CD4-positive, alpha-beta T cell treated with Interleukin-21 for 1 hour (primary cell): ENCODE measurements at regions not wholly inside any gene's neighbourhood (a gene's known extent, or its start where the extent isn't known, plus 50 kb on each side); places are given as distances from the start of the nearest gene placed in this dataset.
"Not testable (repeated sequence)": the region's sequence is repeated elsewhere in the genome, so short reads cannot be mapped to it uniquely, and the experiment has no call there.

ENCODE experiments used
- DNase-seq: peaks from one replicate; pipeline ENCODE4 v3.0.0-alpha.2; 2020

DNA sequence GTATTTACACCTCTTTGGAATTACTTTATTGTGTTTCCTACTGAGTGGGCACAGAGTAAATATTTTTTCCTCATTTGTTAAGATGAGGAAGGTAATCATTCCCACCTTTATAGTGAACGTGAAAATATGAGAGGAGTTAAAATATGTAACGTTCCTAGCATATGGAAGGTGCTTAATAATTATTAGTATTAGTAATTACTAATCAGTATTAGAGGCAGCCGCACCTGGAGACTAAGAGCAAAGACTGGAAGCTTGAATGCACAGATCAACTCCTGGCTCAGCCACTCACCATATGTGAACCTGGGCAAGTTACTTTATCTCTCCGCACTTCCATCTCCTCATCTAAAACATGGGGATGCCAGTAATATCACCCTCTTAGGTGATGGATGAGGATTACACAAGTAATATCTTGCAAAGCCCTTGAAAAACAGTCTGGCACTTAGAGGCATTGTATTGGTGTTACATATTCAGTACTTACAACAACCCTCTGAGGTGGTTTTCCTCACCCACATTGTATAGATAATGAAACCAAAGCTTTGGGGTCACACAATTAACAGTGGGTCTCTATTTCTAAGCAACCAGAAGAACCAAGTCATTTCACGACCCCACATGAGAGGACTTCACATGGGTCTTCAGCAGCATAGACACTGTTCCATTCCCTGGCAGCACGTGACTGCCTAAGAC, 100.3 kb upstream of the KCTD1 start:
- no peak for DNase-seq

DNA sequence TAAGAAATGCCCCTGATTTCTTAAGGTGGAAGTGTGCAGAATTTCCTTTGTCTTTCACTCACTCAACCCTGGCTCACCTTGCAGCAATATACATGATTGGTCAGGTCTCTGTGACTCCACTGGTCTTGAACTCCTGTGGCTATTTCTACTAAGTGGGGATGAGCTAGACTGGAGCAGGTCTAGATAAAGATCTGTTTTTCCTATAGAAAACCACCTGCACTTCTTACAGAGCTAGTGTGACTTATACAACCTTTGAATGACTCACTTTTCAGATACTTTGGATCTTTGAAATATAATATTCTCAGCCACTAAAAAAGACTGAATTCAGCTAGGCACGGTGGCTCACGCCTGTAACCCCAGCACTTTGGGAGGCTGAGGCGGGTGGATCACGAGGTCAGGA, 98.5 kb upstream of the KCTD1 start:
- DNase-seq = no peak

DNA sequence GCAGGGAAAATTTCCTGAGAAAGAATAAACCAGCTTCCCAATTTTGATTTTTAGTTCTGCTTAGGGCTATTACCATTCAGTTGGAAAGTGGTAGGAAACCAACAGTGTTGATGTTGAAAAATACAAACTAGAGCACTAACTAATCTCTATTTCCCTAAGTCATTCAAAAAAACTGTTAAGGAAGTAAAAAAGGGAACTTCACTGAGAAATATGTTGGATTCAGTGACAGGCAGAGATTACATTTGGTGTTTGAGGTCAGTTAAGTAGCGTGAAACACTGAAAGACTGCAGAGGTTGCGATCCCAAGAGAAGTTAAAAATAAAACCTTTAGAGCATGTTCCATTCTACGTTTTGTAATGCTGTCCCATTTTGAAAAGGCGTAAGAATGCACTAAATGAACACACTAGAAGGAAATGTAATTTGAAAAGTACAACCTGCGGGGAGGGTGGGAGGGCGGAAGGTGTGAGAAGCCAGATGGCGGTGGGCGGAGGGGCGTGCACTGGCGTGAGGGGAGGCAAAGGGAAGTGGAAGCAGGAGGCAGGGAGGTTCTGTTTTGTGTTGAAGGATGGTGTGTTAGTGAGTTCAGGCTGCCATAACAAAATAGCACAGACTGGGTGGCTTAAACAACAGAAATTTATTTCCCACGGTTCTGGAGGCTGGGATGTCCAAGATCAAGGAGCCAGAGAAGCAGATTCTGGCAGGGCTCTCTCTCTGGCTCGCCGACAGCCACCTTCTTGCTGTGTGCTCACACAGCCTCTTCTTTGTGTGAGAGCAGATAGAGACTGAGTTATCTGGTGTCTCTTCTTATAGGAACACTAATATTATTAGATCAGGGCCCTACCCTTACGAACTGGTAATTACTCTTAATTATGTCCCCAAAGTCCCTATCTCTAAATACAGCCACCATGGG, 94.3 kb upstream of the KCTD1 start:
- no peak for DNase-seq

DNA sequence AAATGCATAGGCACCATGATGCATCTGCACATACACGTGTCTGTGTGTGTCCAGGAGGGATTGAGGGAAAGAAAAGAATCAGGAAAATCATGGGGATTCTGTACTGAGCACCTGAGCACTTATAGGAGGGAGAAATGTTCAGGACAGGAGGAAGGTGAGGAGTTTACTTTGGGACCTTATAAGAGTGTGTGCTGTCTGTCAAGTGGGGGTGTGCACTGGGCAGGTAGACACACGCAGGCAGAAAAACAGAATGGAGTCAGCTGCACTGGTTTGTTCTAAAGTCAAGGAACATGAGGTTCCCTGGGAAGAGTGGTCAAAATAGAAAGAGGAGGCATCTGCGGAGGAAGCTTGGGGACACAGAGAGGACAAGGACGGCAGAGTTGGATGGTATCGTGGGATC, 92.2 kb upstream of the KCTD1 start:
- DNase-seq = no peak

DNA sequence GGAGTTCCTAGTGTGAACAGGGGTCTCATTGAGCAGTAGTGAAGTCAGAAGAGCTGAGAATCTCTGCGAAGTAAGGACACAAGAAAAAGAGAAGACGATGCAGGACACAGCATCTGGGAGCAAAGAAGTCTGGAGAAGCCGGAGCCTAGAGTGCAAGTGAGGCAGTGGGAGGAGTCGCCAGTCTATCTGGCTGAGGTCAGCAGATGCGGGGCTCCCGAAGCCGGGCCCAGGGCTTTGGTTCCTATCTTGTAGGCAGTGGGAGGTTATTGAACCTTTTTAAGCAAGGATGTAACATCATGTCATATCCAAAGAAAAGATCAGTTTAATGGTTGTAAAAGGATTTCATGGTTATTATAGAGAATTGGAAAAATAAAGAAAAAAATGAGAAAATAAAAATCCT, 90.8 kb upstream of the KCTD1 start:
- DNase-seq = no peak

DNA sequence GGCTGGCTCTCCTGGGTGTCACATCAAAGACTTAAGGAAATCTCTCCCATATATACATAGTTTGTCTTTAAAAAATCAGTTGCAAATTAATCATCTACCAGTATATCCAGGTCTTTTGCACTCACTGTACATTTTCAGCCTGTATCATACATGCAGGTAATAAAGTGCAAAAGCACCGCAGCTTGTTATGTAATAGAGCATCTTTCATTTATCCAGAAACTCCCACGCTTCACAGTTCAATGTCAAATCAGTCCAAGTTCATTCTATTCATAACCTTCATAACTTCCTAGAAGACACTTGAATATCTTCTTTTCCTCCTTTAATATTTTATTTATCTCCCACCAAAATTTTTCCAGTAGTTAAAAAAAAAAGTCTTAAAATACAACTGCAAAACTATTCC, 89.6 kb upstream of the KCTD1 start:
- no peak for DNase-seq

DNA sequence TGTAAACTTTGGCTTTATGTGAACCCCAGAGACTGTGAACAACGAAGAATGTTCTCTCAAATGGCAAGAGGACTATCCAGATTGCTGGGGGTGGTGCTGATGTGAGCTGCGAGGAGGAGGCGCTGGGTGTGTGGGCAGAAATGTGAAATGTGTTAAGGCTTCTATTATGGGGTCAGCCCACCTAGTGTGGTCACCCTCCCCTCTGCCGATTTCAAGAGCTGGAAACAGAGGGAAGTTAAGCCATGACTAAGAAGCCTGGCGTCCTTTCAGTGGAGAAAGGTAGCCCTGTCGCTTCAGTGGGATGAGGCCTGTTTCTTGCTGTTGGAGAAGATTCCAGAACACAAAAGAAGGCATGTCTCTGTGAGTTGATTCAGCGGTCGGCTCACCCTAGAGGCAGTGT, 89.0 kb upstream of the KCTD1 start:
- DNase-seq = no peak

DNA sequence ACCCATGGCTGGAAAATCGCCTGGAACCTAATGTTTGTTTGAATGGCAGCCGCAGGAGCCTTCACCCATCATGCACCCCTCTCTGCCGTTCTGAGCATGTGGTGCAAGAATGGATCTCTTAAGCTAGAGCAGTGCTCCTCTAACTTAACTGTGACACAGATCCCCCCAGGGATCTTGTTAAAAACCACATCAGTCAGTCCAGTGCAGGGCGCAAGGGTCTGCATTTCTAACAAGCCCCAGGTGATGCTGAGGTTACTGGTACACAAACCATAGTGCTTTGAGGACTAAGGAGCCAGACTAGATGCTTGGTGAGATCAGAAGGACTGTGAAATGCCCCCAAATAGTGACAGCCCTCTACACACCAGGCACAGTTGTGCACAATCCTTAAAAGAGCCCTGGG, 87.1 kb upstream of the KCTD1 start:
- DNase-seq = no peak

DNA sequence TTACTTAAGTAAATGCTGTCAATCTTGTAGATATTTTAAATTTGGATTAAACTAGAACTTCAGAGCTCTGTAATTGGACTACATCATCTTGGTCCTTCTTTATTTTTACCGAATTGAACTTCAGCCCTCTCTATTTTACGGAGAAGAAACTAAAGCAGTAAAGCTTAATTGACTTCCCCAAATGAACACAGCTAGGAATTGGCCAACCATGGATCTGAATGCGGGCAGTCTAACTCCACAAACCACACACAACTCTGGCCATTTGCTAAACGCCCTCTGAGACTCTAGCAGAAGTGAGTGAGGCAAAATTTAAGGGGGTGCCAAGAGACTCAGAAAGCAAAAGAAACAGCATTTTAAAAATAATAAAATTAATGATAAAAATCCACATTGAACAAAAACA, 86.3 kb upstream of the KCTD1 start:
- no peak for DNase-seq

DNA sequence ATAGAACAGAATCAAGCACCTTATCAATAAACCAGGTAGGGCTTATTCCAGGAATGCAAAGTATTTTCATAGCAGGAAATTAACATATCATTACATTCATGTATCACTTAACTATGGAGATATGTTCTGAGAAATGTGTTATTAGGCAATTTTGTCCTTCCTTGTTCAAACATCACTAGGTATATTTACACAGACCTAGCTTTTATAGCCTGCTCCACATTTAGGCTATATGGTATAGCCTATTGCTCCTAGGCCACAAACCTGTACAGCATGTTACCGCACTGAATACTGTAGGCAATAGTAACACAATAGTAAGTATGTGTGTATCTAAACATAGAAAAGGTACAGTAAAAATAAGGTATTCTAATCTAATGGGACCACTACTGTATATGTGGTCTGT, 82.8 kb upstream of the KCTD1 start:
- DNase-seq = no peak

DNA sequence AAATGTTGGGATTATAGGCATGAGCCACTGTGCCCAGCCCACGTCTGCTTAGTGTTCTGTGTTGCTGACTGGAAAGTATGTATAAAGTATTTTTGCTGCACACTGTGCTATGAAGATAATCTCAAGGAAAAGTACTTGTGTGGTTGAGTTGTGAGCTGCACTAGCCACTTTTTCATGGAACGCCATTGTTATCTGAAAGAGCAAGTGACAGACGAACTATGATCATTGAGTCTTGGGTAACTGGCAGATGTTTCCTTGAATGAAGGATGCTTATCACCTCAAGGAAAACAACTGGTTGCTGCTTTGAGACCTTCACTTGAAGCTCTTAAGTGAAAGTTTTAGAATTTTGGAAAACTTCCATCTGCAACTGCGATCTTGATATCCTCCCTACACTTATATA, 82.2 kb upstream of the KCTD1 start:
- no peak for DNase-seq

DNA sequence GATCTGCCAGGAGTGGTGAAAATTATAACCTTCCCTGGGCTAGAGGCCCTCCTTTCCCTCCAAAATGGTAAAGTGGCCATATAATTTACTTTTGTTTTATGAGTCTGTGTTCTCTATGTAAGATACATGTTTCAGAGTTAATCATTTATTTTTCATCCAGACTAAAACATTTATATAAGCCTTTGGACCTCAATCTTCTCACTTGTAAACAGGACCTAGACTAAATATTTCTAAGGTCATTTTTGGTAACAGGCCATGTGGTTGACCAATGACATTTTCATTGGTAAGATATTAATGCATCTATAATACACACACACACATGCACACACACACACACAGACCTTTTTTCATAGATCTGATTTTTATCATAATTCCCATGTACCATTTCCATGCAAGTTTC, 79.7 kb upstream of the KCTD1 start:
- DNase-seq = no peak

DNA sequence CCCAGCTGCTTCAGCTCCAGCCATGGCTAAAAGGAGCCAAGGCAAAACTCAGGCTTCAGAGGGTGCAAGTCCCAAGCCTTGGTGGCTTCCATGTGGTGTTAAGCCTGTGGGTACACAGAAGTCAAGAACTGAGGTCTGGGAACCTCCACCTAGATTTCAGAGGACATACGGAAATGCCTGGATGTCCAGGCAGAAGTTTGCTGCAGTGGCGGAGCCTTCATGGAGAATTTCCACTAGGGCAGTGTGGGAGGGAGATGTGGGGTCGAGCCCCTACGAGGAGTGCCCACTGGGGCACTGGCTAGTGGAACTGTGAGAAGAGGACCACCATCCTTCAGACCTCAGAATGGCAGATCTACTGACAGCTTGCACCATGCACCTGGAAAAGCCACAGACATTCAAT, 76.1 kb upstream of the KCTD1 start:
- DNase-seq = no peak

DNA sequence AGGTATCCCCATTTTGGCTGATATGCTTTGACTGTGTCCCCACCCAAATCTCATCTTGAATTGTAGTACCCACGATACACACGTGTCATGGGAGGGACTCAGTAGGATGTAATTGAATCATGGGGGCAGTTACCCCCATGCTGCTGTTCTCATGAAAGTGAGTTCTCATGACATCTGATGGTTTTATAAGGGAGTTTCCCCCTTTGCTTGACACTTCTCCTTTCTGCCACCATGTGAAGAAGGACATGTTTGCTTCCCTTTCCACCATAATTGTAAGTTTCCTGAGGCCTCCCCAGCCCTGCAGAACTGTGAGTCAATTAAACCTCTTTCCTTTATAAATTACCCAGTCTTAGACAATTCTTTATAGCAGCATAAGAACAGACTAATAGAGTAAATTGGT, 75.0 kb upstream of the KCTD1 start:
- not testable (repeated sequence) for DNase-seq

DNA sequence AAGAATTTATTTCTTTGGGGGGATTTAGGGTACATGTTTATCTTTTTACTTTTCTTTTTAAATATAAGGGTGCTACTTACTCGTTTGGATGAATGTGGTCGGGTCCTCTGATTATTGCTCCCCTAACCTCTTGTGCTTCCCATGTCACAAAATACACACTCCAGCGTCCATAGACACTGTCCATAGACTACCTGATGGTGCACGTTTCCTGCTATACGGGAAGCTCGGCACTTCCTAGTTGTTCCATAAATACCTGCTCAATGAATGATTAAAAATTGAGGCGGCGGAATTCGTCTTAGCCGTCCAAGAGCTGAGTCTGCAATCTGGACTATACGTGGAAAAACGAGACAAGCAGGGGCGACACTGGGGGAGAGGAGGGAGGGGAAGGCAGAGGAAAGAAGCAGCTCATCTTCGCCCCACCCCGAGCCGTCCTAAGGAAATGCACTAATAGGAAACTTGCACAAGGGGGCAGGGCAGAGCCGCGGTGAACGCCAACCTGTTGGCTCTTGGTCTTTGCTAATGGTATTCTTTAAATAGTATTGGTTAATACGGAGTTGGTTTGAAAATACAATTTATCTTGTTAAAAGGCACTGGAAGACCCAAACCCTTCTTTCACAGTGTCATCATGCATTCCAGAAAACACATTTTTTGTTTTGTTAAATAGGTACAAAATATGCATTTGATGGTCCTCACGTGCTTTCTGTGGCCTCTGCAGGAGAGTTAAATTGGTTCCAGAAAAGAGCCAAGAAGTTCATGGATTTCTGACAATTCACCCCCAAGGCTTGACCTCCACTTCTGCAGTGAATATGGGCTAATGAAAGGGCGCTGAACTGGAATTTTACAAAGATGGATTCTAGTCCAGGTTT, 73.0 kb upstream of the KCTD1 start:
- no peak for DNase-seq

DNA sequence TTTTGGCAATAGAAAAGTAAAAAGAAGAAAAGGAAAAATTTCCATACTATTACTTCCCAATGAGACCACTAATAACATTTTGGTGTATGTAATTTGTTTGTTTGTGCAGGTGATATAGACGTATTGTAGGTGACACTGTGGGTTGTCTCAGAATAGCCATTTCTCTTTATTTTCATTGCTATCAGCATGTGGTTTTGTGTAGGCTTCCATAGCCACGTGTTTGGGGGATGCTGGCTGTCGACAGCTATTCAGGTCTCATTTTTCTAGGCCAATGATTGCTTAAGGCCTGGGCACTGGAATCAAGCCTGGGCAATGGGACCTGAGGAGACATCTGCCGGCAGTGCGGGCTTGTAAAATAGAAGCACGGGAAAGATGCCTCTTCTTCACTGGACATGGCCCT, 71.0 kb upstream of the KCTD1 start:
- no peak for DNase-seq

DNA sequence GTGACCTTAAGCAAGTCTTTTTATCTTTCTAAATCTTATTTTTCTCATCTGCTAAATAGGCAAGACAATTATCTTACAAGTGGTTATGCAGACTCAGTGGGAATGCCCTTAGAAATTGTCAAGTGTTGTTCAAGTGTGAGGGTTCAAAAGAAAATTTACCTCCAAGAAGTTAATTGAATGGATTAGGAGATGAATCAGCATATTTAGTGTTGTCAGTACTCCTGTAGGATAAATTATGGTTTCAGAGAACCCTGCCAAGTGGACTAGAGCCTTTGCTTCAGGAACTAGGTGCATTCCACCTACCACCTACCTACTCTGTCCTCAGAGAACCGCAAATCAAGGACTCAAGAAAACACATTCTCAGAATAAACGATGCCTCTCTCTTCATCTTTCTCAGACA, 69.8 kb upstream of the KCTD1 start:
- no peak for DNase-seq

DNA sequence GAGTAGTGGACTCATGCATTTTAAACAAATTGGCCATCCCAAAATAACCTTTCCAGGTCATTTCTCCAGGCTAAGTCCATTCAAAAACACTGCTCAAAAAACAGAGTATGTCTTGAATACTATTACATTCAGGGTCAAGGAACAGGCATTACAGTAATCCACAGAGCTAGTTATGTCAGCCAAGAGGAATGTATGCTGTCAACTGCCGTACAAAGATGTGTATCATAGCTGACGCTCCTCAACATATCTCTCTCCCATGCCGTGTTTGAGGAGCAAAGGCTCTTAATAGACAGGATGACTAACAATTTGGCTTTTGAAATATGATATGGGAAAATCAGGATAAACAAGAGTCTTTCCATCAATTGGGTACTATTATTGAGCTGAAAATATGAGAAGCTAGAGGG, 68.8 kb upstream of the KCTD1 start:
- DNase-seq = no peak

DNA sequence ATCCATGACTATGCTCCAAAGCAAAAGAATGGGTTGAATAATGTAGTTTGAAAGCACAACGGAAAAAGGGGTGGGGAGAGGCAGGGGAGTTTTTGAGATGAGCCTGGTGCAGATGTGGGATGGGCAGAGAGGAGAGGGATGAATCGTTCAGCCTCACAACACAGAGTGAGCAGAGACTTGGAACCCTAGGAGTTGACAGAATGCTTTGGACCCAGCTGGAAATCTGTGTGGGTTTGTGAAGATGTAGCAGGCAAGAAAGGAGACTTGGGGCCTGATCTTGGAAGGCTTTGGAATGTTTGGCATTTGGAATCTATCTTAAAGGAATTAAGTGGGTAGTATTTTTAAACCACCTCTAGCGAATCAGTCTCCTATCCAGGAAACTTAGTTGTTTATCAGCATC, 66.0 kb upstream of the KCTD1 start:
- DNase-seq = no peak
